OCI-LY3 (cell line): ENCODE measurements at regions not wholly inside any gene's neighbourhood (a gene's known extent, or its start where the extent isn't known, plus 50 kb on each side); places are given as distances from the start of the nearest gene placed in this dataset.

ENCODE experiments used
- H2AFZ ChIP-seq: fragments of 200-600, 300-600 bp; shearing (Covaris generic); 2 replicates; pipeline ENCODE4 v1.6.0; 2014; ENCODE audit warnings: antibody characterized with exemption, low read depth, low read length
- H3K27ac ChIP-seq: fragments of 200-600, 300-600 bp; sonication (generic); 2 replicates; pipeline ENCODE4 v1.5.1; 2014; ENCODE audit warnings: mild to moderate bottlenecking, low read length, moderate library complexity, mixed read lengths
- H3K27me3 ChIP-seq: fragments of 200-600, 300-600 bp; sonication (generic); 2 replicates; pipeline ENCODE4 v1.6.1; 2014; ENCODE audit warnings: low read depth, low read length, mixed read lengths
- H3K36me3 ChIP-seq: fragments of 200-600, 300-600 bp; sonication (generic); replicated peaks from 2 replicates; pipeline ENCODE3; 2014; ENCODE audit warnings: low read depth, low read length, mixed read lengths
- H3K4me1 ChIP-seq: fragments of 300-600, 200-600 bp; sonication (generic); 2 replicates; pipeline ENCODE4 v1.6.1; 2014; ENCODE audit warnings: low read length, mixed read lengths
- H3K4me2 ChIP-seq: fragments of 200-600, 300-600 bp; sonication (generic); 2 replicates; pipeline ENCODE4 v1.6.1; 2014; ENCODE audit warnings: low read length, mixed read lengths
- H3K4me3 ChIP-seq: fragments of 300-600, 200-600 bp; sonication (generic); 2 replicates; pipeline ENCODE4 v1.5.1; 2014; ENCODE audit warnings: antibody characterized with exemption, mild to moderate bottlenecking, low read length, moderate library complexity
- H3K79me2 ChIP-seq: fragments of 300-600, 200-600 bp; shearing (Covaris generic); 2 replicates; pipeline ENCODE4 v1.6.1; 2014; ENCODE audit warnings: mild to moderate bottlenecking, low read length, mixed read lengths
- H3K9ac ChIP-seq: fragments of 300-600, 200-600 bp; shearing (Covaris generic); 2 replicates; pipeline ENCODE4 v1.6.0; 2014; ENCODE audit warnings: mild to moderate bottlenecking, low read length, moderate library complexity
- H3K9me3 ChIP-seq: fragments of 200-600, 300-600 bp; shearing (Covaris generic); 2 replicates; pipeline ENCODE4 v1.6.1; 2014; ENCODE audit warnings: low read length, mixed read lengths; ENCODE audit not compliant: insufficient read depth
- H4K20me1 ChIP-seq: fragments of 200-600, 300-600 bp; sonication (generic); 2 replicates; pipeline ENCODE4 v1.6.1; 2016; ENCODE audit warnings: low read length, mixed read lengths; ENCODE audit not compliant: insufficient read depth
- CTCF ChIP-seq: fragments of 200-600, 300-600 bp; sonication (generic); IDR thresholded peaks from 2 replicates; pipeline ENCODE4 v1.5.1; 2014; ENCODE audit warnings: antibody characterized with exemption, low read length, low read depth
- EZH2phosphoT487 ChIP-seq: fragments of 200-600 bp; shearing (Covaris generic); IDR thresholded peaks from 2 replicates; pipeline ENCODE4 v1.6.1; 2018; ENCODE audit warnings: antibody characterized with exemption, mixed run types, low read depth

GRCh38 chr4:170776983-170777382 is 687.2 kb upstream of the AADAT start:
- Histone ChIP-seq H3K27ac (no peak overlapping the region), H3K4me3 (no peak overlapping the region), H4K20me1 (no peaks in the 10 kb centered on the region), H2AFZ (no peak overlapping the region), H3K4me1 (peaks cover 5% of the 10 kb centered on the region; the same call in 1 of the 2 replicates), H3K36me3 (no peaks in the 10 kb centered on the region), H3K4me2 (no peak overlapping the region), H3K27me3 (no peaks in the 10 kb centered on the region), H3K9me3 (no peaks in the 10 kb centered on the region), H3K79me2 (no peaks in the 10 kb centered on the region), H3K9ac (no peak overlapping the region)
- TF ChIP-seq CTCF, result no peak
- no peak for TF ChIP-seq EZH2phosphoT487

- H3K79me2 ChIP-seq, result no peaks in the 10 kb centered on the region
- no peaks in the 10 kb centered on the region for H3K36me3 ChIP-seq
- no peak overlapping the region for H3K4me2 ChIP-seq
- no peak overlapping the region for H3K4me3 ChIP-seq
- H3K27ac ChIP-seq, result no peak overlapping the region
- H3K9ac ChIP-seq, result no peak overlapping the region
- no peak overlapping the region for H2AFZ ChIP-seq
- H3K4me1 ChIP-seq, result peaks cover 5% of the 10 kb centered on the region; the same call in 1 of the 2 replicates
- no peaks in the 10 kb centered on the region for H4K20me1 ChIP-seq
- TF ChIP-seq CTCF (no peak), EZH2phosphoT487 (no peak)
- no peaks in the 10 kb centered on the region for H3K27me3 ChIP-seq
- no peaks in the 10 kb centered on the region for H3K9me3 ChIP-seq
These were observed 686.1 kb upstream of the AADAT start for GRCh38 chr4:170775851-170776250.

GRCh38 chr4:170773709-170774273 is 684.0 kb upstream of the AADAT start:
- Histone ChIP-seq H3K27ac (no peak overlapping the region), H3K79me2 (no peaks in the 10 kb centered on the region), H4K20me1 (no peaks in the 10 kb centered on the region), H3K36me3 (no peaks in the 10 kb centered on the region), H3K4me2 (no peak overlapping the region), H3K9me3 (no peaks in the 10 kb centered on the region), H2AFZ (no peak overlapping the region), H3K27me3 (no peaks in the 10 kb centered on the region), H3K4me1 (peaks cover 5% of the 10 kb centered on the region; the same call in 1 of the 2 replicates), H3K4me3 (no peak overlapping the region), H3K9ac (no peak overlapping the region)
- TF ChIP-seq EZH2phosphoT487, result no peak
- TF ChIP-seq CTCF, result no peak

GRCh38 chr4:170772429-170772828 is 682.7 kb upstream of the AADAT start:
- Histone ChIP-seq H3K9me3 (no peaks in the 10 kb centered on the region), H3K4me1 (peaks cover 2% of the 10 kb centered on the region; the same call in 1 of the 2 replicates), H4K20me1 (no peaks in the 10 kb centered on the region), H3K79me2 (no peaks in the 10 kb centered on the region), H3K4me2 (no peak overlapping the region), H3K9ac (no peak overlapping the region), H2AFZ (no peak overlapping the region), H3K27ac (no peak overlapping the region), H3K36me3 (no peaks in the 10 kb centered on the region), H3K27me3 (no peaks in the 10 kb centered on the region), H3K4me3 (no peak overlapping the region)
- TF ChIP-seq CTCF (no peak), EZH2phosphoT487 (no peak)
